ENCODE measurements at regions not wholly inside any gene's neighbourhood (a gene's known extent, or its start where the extent isn't known, plus 50 kb on each side); places are given as distances from the start of the nearest gene placed in this dataset.

- Histone ChIP-seq H4K91ac (ENCODE audit: low read depth, low read length, poor library complexity) (peak overlapping the region; percentile 88), H2BK12ac (ENCODE audit: low read length) (peak overlapping the region; percentile 93), H3K36me3 (replicated peaks in 1 of 2; ENCODE audit: control insufficient read depth in 2 of 2, insufficient read depth in 2 of 2, low read length in 2 of 2) (peaks cover 4 to 14% of the 10 kb centered on the region in 2 donors), H3K18ac (ENCODE audit: low read length) (peak overlapping the region; percentile 93), H3K27me3 (ENCODE audit: control insufficient read depth in 3 of 3, insufficient read depth in 3 of 3, low read depth in 1 of 3, low read length in 3 of 3) (no peaks in the 10 kb centered on the region), H3K4me1 (ENCODE audit: control insufficient read depth in 2 of 2, insufficient read depth in 1 of 2, low read depth in 1 of 2, low read length in 2 of 2) (peaks cover 45 to 51% of the 10 kb centered on the region in 2 donors), H3K9ac (ENCODE audit: low read depth, low read length, poor library complexity) (no peak overlapping the region), H3K27ac (replicated peaks; ENCODE audit: low read length) (peak overlapping the region; percentile 70), H2AK5ac (ENCODE audit: low read depth, low read length) (peak overlapping the region; percentile 99), H3K9me3 (replicated peaks in 1 of 2; ENCODE audit: control insufficient read depth in 2 of 2, insufficient read depth in 1 of 2, low read depth in 1 of 2, low read length in 2 of 2) (peaks cover 1 to 5% of the 10 kb centered on the region in 2 donors), H2BK15ac (ENCODE audit: low read length) (peak overlapping the region; percentile 82), H2BK5ac (ENCODE audit: low read length) (peak overlapping the region; percentile 70), H4K8ac (ENCODE audit: low read depth, low read length) (no peak overlapping the region), H2BK120ac (ENCODE audit: low read depth, low read length) (no peak overlapping the region), H3K4ac (ENCODE audit: low read length) (no peak overlapping the region), H3K4me3 (ENCODE audit: low read length in 2 of 2) (no peak overlapping the region), H3K14ac (ENCODE audit: low read length) (peak overlapping the region; percentile 26), H2AFZ (ENCODE audit: low read length) (no peak overlapping the region), H3K4me2 (ENCODE audit: insufficient read depth, low read length, poor library complexity, severe bottlenecking) (no peak overlapping the region), H3K79me1 (ENCODE audit: low read depth, low read length) (peaks cover 18% of the 10 kb centered on the region), H3K23ac (ENCODE audit: low read depth, low read length, poor library complexity) (peak overlapping the region; percentile 26)
- WGBS, 2 donors (ENCODE audit: extremely low coverage in 2 of 2, insufficient read length in 2 of 2, insufficient replicate concordance in 1 of 2) = no CpG with 5 or more reads among the region's 10 CpGs
- no peak for DNase-seq (ENCODE audit: low spot score)
These were observed 253.2 kb downstream of the SEC14L1 start for GRCh38 chr17:77393867-77394539.

DNA sequence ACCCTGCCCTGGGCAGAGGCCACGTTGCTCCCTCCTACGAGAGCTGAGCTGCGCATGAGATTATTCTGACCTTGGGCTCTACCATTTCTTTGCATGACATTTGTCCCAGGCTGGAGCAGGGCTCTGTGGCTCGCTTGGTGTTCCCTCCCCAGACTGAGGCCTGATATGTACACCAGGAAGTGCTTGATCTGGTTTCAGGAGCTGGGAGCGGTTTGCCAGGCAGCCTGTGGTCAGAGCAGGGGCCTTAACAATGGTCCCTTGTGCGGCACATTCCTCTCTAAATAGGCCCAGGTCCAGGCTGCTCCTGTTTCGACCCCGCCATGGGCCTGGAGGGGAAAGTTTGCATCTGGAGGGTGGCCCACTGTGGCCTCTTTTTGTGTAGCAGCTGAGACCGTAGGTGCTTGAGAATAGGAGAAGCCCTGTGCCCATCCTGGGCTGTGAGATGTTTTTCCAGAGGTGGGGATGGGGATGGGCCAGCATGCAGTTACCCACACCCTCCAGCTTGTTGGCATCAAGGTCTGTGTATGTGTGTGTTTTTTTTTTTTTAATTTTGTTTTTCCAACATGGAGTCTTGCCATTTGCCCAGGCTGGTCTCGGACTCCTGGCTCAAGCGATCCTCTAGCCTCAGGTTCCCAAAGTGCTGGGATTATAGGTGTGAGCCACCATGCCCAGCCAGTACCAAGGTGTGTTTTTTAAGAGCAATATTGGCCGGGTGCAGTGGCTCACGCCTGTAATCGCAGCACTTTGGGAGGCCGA, 253.9 kb downstream of the SEC14L1 start:
- H3K4me3 ChIP-seq (ENCODE audit: low read length in 2 of 2) = no peak overlapping the region
- H3K9me3 ChIP-seq (replicated peaks in 1 of 2; ENCODE audit: control insufficient read depth in 2 of 2, insufficient read depth in 1 of 2, low read depth in 1 of 2, low read length in 2 of 2) = peaks cover 1 to 5% of the 10 kb centered on the region in 2 donors
- H3K4me1 ChIP-seq (ENCODE audit: control insufficient read depth in 2 of 2, insufficient read depth in 1 of 2, low read depth in 1 of 2, low read length in 2 of 2) = peaks cover 38 to 44% of the 10 kb centered on the region in 2 donors
- peak overlapping the region; percentile 93 for H3K18ac ChIP-seq (ENCODE audit: low read length)
- DNase-seq (ENCODE audit: low spot score) = no peak
- H3K14ac ChIP-seq (ENCODE audit: low read length) = peak overlapping the region; percentile 14
- peak overlapping the region; percentile 99 for H2AK5ac ChIP-seq (ENCODE audit: low read depth, low read length)
- peak overlapping the region; percentile 88 for H4K91ac ChIP-seq (ENCODE audit: low read depth, low read length, poor library complexity)
- no peak overlapping the region for H3K9ac ChIP-seq (ENCODE audit: low read depth, low read length, poor library complexity)
- peak overlapping the region; percentile 82 for H2BK15ac ChIP-seq (ENCODE audit: low read length)
- H3K79me1 ChIP-seq (ENCODE audit: low read depth, low read length) = peaks cover 21% of the 10 kb centered on the region
- H3K4ac ChIP-seq (ENCODE audit: low read length) = no peak overlapping the region
- peak overlapping the region; percentile 0 for H2BK12ac ChIP-seq (ENCODE audit: low read length)
- H3K23ac ChIP-seq (ENCODE audit: low read depth, low read length, poor library complexity) = no peak overlapping the region
- H2BK5ac ChIP-seq (ENCODE audit: low read length) = peak overlapping the region; percentile 70
- H3K36me3 ChIP-seq (replicated peaks in 1 of 2; ENCODE audit: control insufficient read depth in 2 of 2, insufficient read depth in 2 of 2, low read length in 2 of 2) = peaks cover 6 to 20% of the 10 kb centered on the region in 2 donors
- no peak overlapping the region for H4K8ac ChIP-seq (ENCODE audit: low read depth, low read length)
- H3K27ac ChIP-seq (replicated peaks; ENCODE audit: low read length) = peak overlapping the region; percentile 70
- H3K4me2 ChIP-seq (ENCODE audit: insufficient read depth, low read length, poor library complexity, severe bottlenecking) = no peak overlapping the region
- no peak overlapping the region for H2BK120ac ChIP-seq (ENCODE audit: low read depth, low read length)
- no peak overlapping the region for H2AFZ ChIP-seq (ENCODE audit: low read length)
- no peaks in the 10 kb centered on the region for H3K27me3 ChIP-seq (ENCODE audit: control insufficient read depth in 3 of 3, insufficient read depth in 3 of 3, low read depth in 1 of 3, low read length in 3 of 3)
- WGBS, 2 donors (ENCODE audit: extremely low coverage in 2 of 2, insufficient read length in 2 of 2, insufficient replicate concordance in 1 of 2) = no CpG with 5 or more reads among the region's 15 CpGs

DNA sequence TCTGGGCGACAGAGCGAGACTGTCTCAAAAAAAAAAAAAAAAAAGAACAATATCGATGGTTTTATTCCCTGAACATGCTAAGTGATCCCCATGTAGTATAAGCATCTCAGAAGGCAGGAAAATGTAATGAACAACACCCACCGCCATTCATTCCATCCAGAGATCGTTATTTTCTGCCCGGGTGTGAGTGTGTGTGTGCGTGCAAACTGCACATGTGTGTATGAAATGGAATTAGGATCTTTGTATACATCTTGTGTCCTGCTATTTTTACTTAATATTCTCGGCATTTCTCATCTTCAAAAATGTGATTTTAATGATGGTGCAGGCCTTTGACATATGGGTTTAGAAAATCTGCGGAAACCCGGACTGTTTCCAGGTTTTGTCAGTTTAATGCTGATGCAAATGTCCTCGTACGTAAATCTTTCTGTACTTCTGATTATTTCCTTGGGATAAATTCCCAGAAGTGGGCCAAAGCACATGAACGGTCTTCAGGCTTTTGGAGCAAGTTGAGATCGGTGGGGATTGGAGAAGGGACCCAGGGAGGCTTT, 254.8 kb downstream of the SEC14L1 start:
- no peak overlapping the region for H3K4me2 ChIP-seq (ENCODE audit: insufficient read depth, low read length, poor library complexity, severe bottlenecking)
- H4K8ac ChIP-seq (ENCODE audit: low read depth, low read length) = no peak overlapping the region
- H2BK12ac ChIP-seq (ENCODE audit: low read length) = no peak overlapping the region
- H4K91ac ChIP-seq (ENCODE audit: low read depth, low read length, poor library complexity) = no peak overlapping the region
- H2AK5ac ChIP-seq (ENCODE audit: low read depth, low read length) = no peak overlapping the region
- no peak overlapping the region for H3K23ac ChIP-seq (ENCODE audit: low read depth, low read length, poor library complexity)
- no peak overlapping the region for H2AFZ ChIP-seq (ENCODE audit: low read length)
- no peaks in the 10 kb centered on the region for H3K27me3 ChIP-seq (ENCODE audit: control insufficient read depth in 3 of 3, insufficient read depth in 3 of 3, low read depth in 1 of 3, low read length in 3 of 3)
- no peak overlapping the region for H3K4me3 ChIP-seq (ENCODE audit: low read length in 2 of 2)
- H3K4me1 ChIP-seq (ENCODE audit: control insufficient read depth in 2 of 2, insufficient read depth in 1 of 2, low read depth in 1 of 2, low read length in 2 of 2) = peaks cover 37 to 45% of the 10 kb centered on the region in 2 donors
- no peak overlapping the region for H2BK5ac ChIP-seq (ENCODE audit: low read length)
- no peak overlapping the region for H2BK120ac ChIP-seq (ENCODE audit: low read depth, low read length)
- no peak overlapping the region for H3K9ac ChIP-seq (ENCODE audit: low read depth, low read length, poor library complexity)
- no peak overlapping the region for H3K18ac ChIP-seq (ENCODE audit: low read length)
- no peak overlapping the region for H3K4ac ChIP-seq (ENCODE audit: low read length)
- peaks cover 6 to 20% of the 10 kb centered on the region in 2 donors for H3K36me3 ChIP-seq (replicated peaks in 1 of 2; ENCODE audit: control insufficient read depth in 2 of 2, insufficient read depth in 2 of 2, low read length in 2 of 2)
- no peak overlapping the region for H3K27ac ChIP-seq (replicated peaks; ENCODE audit: low read length)
- H3K14ac ChIP-seq (ENCODE audit: low read length) = no peak overlapping the region
- no peak overlapping the region for H2BK15ac ChIP-seq (ENCODE audit: low read length)
- H3K9me3 ChIP-seq (replicated peaks in 1 of 2; ENCODE audit: control insufficient read depth in 2 of 2, insufficient read depth in 1 of 2, low read depth in 1 of 2, low read length in 2 of 2) = peaks cover 1 to 5% of the 10 kb centered on the region in 2 donors
- no CpG with 5 or more reads among the region's 14 CpGs for WGBS, 2 donors (ENCODE audit: extremely low coverage in 2 of 2, insufficient read length in 2 of 2, insufficient replicate concordance in 1 of 2)
- no peak for DNase-seq (ENCODE audit: low spot score)
- H3K79me1 ChIP-seq (ENCODE audit: low read depth, low read length) = peaks cover 22% of the 10 kb centered on the region

GRCh38 chr17:77396610-77397009, 255.8 kb downstream of the SEC14L1 start:
- WGBS, 2 donors (ENCODE audit: extremely low coverage in 2 of 2, insufficient read length in 2 of 2, insufficient replicate concordance in 1 of 2) = no CpG with 5 or more reads among the region's 9 CpGs
- Histone ChIP-seq H2BK120ac (ENCODE audit: low read depth, low read length) (no peak overlapping the region), H3K23ac (ENCODE audit: low read depth, low read length, poor library complexity) (no peak overlapping the region), H3K27me3 (ENCODE audit: control insufficient read depth in 3 of 3, insufficient read depth in 3 of 3, low read depth in 1 of 3, low read length in 3 of 3) (no peaks in the 10 kb centered on the region), H4K91ac (ENCODE audit: low read depth, low read length, poor library complexity) (no peak overlapping the region), H3K4me2 (ENCODE audit: insufficient read depth, low read length, poor library complexity, severe bottlenecking) (no peak overlapping the region), H3K9me3 (replicated peaks in 1 of 2; ENCODE audit: control insufficient read depth in 2 of 2, insufficient read depth in 1 of 2, low read depth in 1 of 2, low read length in 2 of 2) (peaks cover 1 to 5% of the 10 kb centered on the region in 2 donors), H3K18ac (ENCODE audit: low read length) (peak overlapping the region; percentile 56), H3K27ac (replicated peaks; ENCODE audit: low read length) (no peak overlapping the region), H2AFZ (ENCODE audit: low read length) (no peak overlapping the region), H3K79me1 (ENCODE audit: low read depth, low read length) (peaks cover 30% of the 10 kb centered on the region), H3K4me1 (ENCODE audit: control insufficient read depth in 2 of 2, insufficient read depth in 1 of 2, low read depth in 1 of 2, low read length in 2 of 2) (peaks cover 26 to 36% of the 10 kb centered on the region in 2 donors), H3K36me3 (replicated peaks in 1 of 2; ENCODE audit: control insufficient read depth in 2 of 2, insufficient read depth in 2 of 2, low read length in 2 of 2) (peaks cover 6 to 25% of the 10 kb centered on the region in 2 donors), H2BK15ac (ENCODE audit: low read length) (peak overlapping the region; percentile 44), H4K8ac (ENCODE audit: low read depth, low read length) (no peak overlapping the region), H3K4ac (ENCODE audit: low read length) (no peak overlapping the region), H2AK5ac (ENCODE audit: low read depth, low read length) (peak overlapping the region; percentile 17), H2BK5ac (ENCODE audit: low read length) (no peak overlapping the region), H3K9ac (ENCODE audit: low read depth, low read length, poor library complexity) (peak overlapping the region; percentile 18), H2BK12ac (ENCODE audit: low read length) (no peak overlapping the region), H3K4me3 (ENCODE audit: low read length in 2 of 2) (no peak overlapping the region), H3K14ac (ENCODE audit: low read length) (no peak overlapping the region)
- no peak for DNase-seq (ENCODE audit: low spot score)
